DND-41 (cell line): ENCODE measurements at regions not wholly inside any gene's neighbourhood (a gene's known extent, or its start where the extent isn't known, plus 50 kb on each side); places are given as distances from the start of the nearest gene placed in this dataset.

Experiments used
- ATAC-seq: fragments of 200-7000 bp; cut with Tn5 transposase; 3 replicates; pipeline ENCODE4 v1.9.1; 2021; ENCODE audit warnings: low read depth; ENCODE audit not compliant: insufficient read depth
- DNase-seq: peaks from one replicate; pipeline ENCODE4 v3.0.0-alpha.2; 2020
- H2AFZ ChIP-seq: 2 replicates; pipeline ENCODE4 v1.6.0; 2012; ENCODE audit warnings: low read depth, low read length
- H3K27ac ChIP-seq: 2 replicates; pipeline ENCODE4 v1.5.1; 2012; ENCODE audit warnings: low read length, inconsistent platforms
- H3K27me3 ChIP-seq: fragments of 200-600 bp; sonication (generic); 2 replicates; pipeline ENCODE4 v1.6.0; 2012; ENCODE audit warnings: low read length, mild to moderate bottlenecking, inconsistent platforms; ENCODE audit not compliant: insufficient read depth, poor library complexity
- H3K36me3 ChIP-seq: 2 replicates; pipeline ENCODE4 v1.5.1; 2012; ENCODE audit warnings: low read length, inconsistent platforms; ENCODE audit not compliant: insufficient read depth
- H3K4me1 ChIP-seq: 2 replicates; pipeline ENCODE4 v1.5.1; 2012; ENCODE audit warnings: mild to moderate bottlenecking, low read length; ENCODE audit not compliant: insufficient read depth
- H3K4me2 ChIP-seq: 2 replicates; pipeline ENCODE4 v1.6.0; 2012; ENCODE audit warnings: mild to moderate bottlenecking, moderate library complexity, low read length, inconsistent platforms; ENCODE audit not compliant: insufficient read depth
- H3K4me3 ChIP-seq, 2 experiments: fragments of 200-600 bp in 1 of 2; shearing (Covaris generic) in 1 of 2; 2 replicates each; pipeline ENCODE4 v1.5.1; 2012 to 2016; ENCODE audit warnings: inconsistent platforms in 2 of 2, low read length in 2 of 2, mild to moderate bottlenecking in 2 of 2, low read depth in 1 of 2, moderate library complexity in 1 of 2
- H3K79me2 ChIP-seq: 2 replicates; pipeline ENCODE4 v1.6.0; 2012; ENCODE audit warnings: low read length, inconsistent platforms; ENCODE audit not compliant: insufficient read depth
- H3K9ac ChIP-seq: 2 replicates; pipeline ENCODE4 v1.6.0; 2012; ENCODE audit warnings: low read depth, mild to moderate bottlenecking, inconsistent platforms, low read length, moderate library complexity
- H3K9me3 ChIP-seq: 2 replicates; pipeline ENCODE4 v1.5.1; 2012; ENCODE audit warnings: low read length, moderate library complexity, mild to moderate bottlenecking, inconsistent platforms; ENCODE audit not compliant: insufficient read depth, severe bottlenecking
- H4K20me1 ChIP-seq: 2 replicates; pipeline ENCODE4 v1.6.0; 2012; ENCODE audit warnings: low read length; ENCODE audit not compliant: insufficient read depth
- EZH2 ChIP-seq: IDR thresholded peaks from 3 replicates; pipeline ENCODE4 v1.6.1; 2012; ENCODE audit warnings: borderline replicate concordance, low read depth, mild to moderate bottlenecking, moderate library complexity, low read length, inconsistent platforms; ENCODE audit not compliant: severe bottlenecking
- TF ChIP-seq, protein P1 (sequence below): IDR thresholded peaks from 2 replicates; pipeline ENCODE4 v1.5.1; 2012; ENCODE audit warnings: borderline replicate concordance, low read length, moderate library complexity, mild to moderate bottlenecking; ENCODE audit not compliant: poor library complexity, severe bottlenecking; ENCODE audit errors: extremely low read depth

DNA sequence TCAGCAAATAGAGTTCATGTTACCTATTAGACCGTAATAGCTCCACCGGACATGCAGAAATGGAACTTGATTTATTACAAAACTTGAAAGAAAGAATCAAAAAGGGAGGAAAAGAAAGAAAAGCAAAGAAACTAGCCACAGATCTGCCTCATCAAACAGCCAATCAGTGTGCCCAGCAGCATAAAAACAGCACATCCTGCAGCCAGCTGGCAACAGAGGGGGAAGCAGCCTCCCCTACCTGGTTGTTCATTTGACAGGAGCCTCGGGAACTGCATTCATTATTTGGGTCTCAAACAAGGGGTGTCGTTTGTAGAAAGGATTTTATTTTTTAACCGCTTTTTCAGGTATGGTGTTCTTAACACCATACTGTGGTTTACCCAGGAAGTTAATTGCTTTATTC lies 181.5 kb upstream of the TOPAZ1 start:
- Histone ChIP-seq H3K79me2 (no peaks in the 10 kb centered on the region), H3K4me2 (no peak overlapping the region), H3K9ac (no peak overlapping the region), H3K4me1 (no peaks in the 10 kb centered on the region), H3K9me3 (no peaks in the 10 kb centered on the region), H3K27me3 (peaks cover 9% of the 10 kb centered on the region), H2AFZ (no peak overlapping the region), H3K4me3 (no peak overlapping the region), H3K36me3 (no peaks in the 10 kb centered on the region), H4K20me1 (no peaks in the 10 kb centered on the region), H3K27ac (no peak overlapping the region)
- ATAC-seq (no peak), DNase-seq (no peak)
- TF ChIP-seq EZH2 = no peak
- TF ChIP-seq, protein P1, sequence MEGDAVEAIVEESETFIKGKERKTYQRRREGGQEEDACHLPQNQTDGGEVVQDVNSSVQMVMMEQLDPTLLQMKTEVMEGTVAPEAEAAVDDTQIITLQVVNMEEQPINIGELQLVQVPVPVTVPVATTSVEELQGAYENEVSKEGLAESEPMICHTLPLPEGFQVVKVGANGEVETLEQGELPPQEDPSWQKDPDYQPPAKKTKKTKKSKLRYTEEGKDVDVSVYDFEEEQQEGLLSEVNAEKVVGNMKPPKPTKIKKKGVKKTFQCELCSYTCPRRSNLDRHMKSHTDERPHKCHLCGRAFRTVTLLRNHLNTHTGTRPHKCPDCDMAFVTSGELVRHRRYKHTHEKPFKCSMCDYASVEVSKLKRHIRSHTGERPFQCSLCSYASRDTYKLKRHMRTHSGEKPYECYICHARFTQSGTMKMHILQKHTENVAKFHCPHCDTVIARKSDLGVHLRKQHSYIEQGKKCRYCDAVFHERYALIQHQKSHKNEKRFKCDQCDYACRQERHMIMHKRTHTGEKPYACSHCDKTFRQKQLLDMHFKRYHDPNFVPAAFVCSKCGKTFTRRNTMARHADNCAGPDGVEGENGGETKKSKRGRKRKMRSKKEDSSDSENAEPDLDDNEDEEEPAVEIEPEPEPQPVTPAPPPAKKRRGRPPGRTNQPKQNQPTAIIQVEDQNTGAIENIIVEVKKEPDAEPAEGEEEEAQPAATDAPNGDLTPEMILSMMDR = no peak

DNA sequence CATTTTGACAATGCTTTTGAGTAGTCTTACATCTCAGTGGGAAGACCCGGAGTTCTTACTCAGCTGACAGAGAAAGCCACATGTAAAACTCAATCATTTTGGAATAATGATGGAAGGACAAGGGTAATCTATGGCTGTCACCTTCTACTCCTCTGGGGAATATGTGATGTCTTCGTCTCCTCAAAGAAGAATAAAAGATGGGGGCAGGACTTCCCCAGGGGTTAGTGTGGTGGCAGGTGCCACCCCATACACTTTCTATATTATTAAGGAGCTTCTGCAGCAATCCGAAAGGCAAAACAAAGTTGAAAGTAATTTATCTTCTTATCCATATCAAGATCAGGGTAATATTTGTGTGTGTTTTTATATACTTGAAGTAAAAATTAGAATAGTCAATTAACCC lies 180.4 kb upstream of the TOPAZ1 start:
- DNase-seq (no peak), ATAC-seq (no peak)
- H3K9me3 ChIP-seq = no peaks in the 10 kb centered on the region
- no peaks in the 10 kb centered on the region for H4K20me1 ChIP-seq
- H3K9ac ChIP-seq = no peak overlapping the region
- no peak overlapping the region for H3K4me2 ChIP-seq
- H3K4me3 ChIP-seq = no peak overlapping the region
- TF ChIP-seq, protein P1 = no peak
- TF ChIP-seq EZH2 = no peak
- no peak overlapping the region for H3K27ac ChIP-seq
- no peak overlapping the region for H2AFZ ChIP-seq
- H3K36me3 ChIP-seq = no peaks in the 10 kb centered on the region
- H3K4me1 ChIP-seq = no peaks in the 10 kb centered on the region
- H3K79me2 ChIP-seq = no peaks in the 10 kb centered on the region
- H3K27me3 ChIP-seq = peaks cover 5% of the 10 kb centered on the region

DNA sequence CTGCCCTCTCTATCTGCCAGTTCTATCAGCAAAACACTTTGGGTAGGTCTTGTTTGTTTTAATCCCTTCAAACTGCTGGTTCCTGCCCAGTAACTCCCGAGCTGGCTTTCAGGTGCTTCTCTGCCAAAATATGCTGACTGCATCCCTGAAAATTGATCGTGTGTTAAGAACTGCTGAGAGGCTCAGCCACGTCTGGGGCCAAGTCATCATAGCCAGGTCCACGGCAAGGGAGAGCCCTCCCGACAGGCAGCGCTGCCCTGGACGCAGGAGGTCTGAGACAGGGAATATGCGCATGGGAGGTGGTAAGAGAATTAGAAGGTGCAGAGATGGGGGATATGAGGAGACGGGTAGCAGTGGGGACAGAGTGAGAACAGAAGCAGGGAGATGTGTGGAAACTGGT lies 179.7 kb upstream of the TOPAZ1 start:
- no peaks in the 10 kb centered on the region for H3K9me3 ChIP-seq
- ATAC-seq (no peak), DNase-seq (no peak)
- TF ChIP-seq, protein P1 = no peak
- TF ChIP-seq EZH2 = no peak
- no peak overlapping the region for H3K4me2 ChIP-seq
- no peaks in the 10 kb centered on the region for H3K4me1 ChIP-seq
- no peaks in the 10 kb centered on the region for H4K20me1 ChIP-seq
- H3K9ac ChIP-seq = no peak overlapping the region
- H3K27me3 ChIP-seq = peaks cover 5% of the 10 kb centered on the region
- H2AFZ ChIP-seq = no peak overlapping the region
- H3K4me3 ChIP-seq = no peak overlapping the region
- no peaks in the 10 kb centered on the region for H3K79me2 ChIP-seq
- H3K27ac ChIP-seq = no peak overlapping the region
- no peaks in the 10 kb centered on the region for H3K36me3 ChIP-seq
